Adrenal gland (tissue), 5 donors: ENCODE measurements at regions not wholly inside any gene's neighbourhood (a gene's known extent, or its start where the extent isn't known, plus 50 kb on each side); places are given as distances from the start of the nearest gene placed in this dataset.

ENCODE experiments used
- POLR2A ChIP-seq, 2 donors: fragments of 450-650 bp; IDR thresholded peaks; one replicate each; pipeline ENCODE4 v1.6.1; 2017; ENCODE audit warnings: antibody characterized with exemption in 2 of 2, mild to moderate bottlenecking in 2 of 2, moderate library complexity in 1 of 2
- TF ChIP-seq, protein P1 (sequence below), 6 experiments: fragments of 450-650 bp in 4 of 6; fragments of 200-600 bp in 2 of 6; sonication (generic) in 1 of 6; IDR thresholded peaks; 1 replicate in 5 of 6; 2 replicates in 1 of 6; pipeline versions ENCODE4 v1.5.1 to v1.8.0; 2016 to 2021; ENCODE audit warnings: antibody characterized with exemption in 6 of 6, mild to moderate bottlenecking in 2 of 6, moderate library complexity in 1 of 6
- donor health status: DM: no; HTN: no; CAD: no.

DNA sequence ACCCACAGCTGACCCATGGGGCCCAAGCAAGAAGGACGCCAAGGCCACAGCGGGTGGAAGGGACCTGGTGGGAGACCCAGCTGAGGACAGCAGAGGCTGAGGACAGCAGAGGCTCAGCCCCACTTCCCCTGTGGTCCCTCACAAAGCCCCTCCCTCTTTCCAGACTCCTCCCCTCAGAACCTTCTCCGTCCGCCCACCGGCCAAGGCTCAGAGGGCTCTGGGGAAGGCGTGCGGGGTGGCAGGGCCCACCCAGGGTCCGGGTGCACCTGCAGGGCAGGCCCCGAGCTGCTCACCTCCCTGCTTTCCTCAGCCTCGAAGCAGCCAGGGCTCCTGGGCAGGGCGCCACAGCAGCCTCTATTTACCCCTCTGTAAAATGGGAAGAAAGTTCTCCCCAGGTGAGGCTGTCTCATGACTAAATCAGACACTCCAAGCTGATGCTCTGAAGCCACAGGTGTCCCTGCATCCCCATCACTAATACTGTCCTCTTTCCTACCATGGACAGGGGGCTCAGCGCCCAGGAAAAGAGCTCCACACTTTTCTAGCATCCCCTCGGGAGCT lies 137.9 kb upstream of the PPP1R26 start:
- TF ChIP-seq POLR2A (IDR thresholded peaks at IDR 0.05), result no peak
- TF ChIP-seq, protein P1, sequence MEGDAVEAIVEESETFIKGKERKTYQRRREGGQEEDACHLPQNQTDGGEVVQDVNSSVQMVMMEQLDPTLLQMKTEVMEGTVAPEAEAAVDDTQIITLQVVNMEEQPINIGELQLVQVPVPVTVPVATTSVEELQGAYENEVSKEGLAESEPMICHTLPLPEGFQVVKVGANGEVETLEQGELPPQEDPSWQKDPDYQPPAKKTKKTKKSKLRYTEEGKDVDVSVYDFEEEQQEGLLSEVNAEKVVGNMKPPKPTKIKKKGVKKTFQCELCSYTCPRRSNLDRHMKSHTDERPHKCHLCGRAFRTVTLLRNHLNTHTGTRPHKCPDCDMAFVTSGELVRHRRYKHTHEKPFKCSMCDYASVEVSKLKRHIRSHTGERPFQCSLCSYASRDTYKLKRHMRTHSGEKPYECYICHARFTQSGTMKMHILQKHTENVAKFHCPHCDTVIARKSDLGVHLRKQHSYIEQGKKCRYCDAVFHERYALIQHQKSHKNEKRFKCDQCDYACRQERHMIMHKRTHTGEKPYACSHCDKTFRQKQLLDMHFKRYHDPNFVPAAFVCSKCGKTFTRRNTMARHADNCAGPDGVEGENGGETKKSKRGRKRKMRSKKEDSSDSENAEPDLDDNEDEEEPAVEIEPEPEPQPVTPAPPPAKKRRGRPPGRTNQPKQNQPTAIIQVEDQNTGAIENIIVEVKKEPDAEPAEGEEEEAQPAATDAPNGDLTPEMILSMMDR (IDR thresholded peaks at IDR 0.05), result no peak
